C4-2B (cell line): ENCODE measurements at regions not wholly inside any gene's neighbourhood (a gene's known extent, or its start where the extent isn't known, plus 50 kb on each side); places are given as distances from the start of the nearest gene placed in this dataset.

ENCODE experiments used
- H3K27ac ChIP-seq: fragments of 450-650 bp; 2 replicates; pipeline ENCODE4 v1.5.1; 2017
- ZFX ChIP-seq: fragments of 450-650 bp; IDR thresholded peaks from 2 replicates; pipeline ENCODE4 v1.6.1; 2017
- TF ChIP-seq, protein P1 (sequence below): fragments of 450-650 bp; conservative IDR thresholded peaks from 2 replicates; pipeline ENCODE4 v1.5.1; 2017; ENCODE audit warnings: mild to moderate bottlenecking

DNA sequence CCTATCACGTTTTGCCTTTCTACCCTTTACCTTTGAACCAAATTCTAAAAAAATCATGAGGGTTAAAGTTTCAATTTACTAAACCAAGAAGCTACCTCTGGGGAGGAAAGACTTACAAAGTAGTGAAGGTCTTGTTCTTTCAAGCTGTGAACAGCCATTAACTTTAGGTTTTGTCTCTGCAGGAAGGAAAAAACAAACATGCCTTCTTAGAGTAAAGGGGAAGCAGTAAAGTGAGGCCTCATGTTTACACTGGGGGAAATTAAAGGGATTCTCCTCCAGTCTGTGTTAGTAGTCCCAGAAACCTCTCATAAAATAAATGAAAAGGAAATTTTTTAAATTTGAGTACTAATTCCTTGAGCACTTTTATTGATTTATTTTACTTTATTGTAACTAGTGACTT is 780.2 kb upstream of the ADGRL2 start:
- no peak for TF ChIP-seq ZFX
- TF ChIP-seq, protein P1, sequence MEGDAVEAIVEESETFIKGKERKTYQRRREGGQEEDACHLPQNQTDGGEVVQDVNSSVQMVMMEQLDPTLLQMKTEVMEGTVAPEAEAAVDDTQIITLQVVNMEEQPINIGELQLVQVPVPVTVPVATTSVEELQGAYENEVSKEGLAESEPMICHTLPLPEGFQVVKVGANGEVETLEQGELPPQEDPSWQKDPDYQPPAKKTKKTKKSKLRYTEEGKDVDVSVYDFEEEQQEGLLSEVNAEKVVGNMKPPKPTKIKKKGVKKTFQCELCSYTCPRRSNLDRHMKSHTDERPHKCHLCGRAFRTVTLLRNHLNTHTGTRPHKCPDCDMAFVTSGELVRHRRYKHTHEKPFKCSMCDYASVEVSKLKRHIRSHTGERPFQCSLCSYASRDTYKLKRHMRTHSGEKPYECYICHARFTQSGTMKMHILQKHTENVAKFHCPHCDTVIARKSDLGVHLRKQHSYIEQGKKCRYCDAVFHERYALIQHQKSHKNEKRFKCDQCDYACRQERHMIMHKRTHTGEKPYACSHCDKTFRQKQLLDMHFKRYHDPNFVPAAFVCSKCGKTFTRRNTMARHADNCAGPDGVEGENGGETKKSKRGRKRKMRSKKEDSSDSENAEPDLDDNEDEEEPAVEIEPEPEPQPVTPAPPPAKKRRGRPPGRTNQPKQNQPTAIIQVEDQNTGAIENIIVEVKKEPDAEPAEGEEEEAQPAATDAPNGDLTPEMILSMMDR: no peak
- no peak overlapping the region for H3K27ac ChIP-seq

DNA sequence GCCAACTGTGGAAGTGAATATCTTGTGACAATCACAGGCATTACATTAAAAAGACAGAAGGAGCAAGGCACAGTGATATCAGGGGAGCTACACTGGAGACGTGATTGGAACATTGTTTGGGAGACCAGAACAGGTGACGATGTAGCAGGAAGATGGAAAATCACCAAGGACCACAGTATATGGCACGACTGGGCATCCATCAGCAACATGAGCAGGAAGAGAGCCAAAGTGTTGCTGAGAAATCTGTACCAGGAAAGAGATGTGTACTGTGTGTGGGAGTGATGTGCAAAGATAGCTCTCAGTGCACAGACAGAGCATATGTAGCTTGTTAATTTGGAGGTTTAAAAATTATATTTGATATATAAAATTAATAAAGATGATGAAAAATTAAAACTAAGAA is 790.6 kb upstream of the ADGRL2 start:
- TF ChIP-seq, protein P1: no peak
- no peak for TF ChIP-seq ZFX
- no peak overlapping the region for H3K27ac ChIP-seq

DNA sequence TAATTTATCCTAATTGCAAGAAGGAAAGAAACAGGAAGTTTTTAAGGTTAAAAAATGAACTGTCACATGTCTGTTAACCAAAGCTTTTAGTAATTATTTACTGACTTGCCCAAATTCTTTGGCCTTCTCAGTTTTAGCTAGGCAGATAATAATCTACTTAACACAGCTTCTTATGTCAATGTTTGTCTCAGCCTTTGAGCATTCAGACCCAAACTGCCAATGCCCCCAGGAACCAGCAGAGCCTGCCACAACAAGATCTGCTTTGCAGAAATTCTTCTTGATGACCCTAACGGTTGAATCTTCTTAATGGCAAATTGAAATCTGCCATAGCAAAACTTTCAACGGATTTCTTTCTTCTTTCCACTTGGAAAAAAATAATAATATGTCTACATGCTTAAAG is 792.4 kb upstream of the ADGRL2 start:
- TF ChIP-seq ZFX: no peak
- TF ChIP-seq, protein P1: no peak
- no peak overlapping the region for H3K27ac ChIP-seq

DNA sequence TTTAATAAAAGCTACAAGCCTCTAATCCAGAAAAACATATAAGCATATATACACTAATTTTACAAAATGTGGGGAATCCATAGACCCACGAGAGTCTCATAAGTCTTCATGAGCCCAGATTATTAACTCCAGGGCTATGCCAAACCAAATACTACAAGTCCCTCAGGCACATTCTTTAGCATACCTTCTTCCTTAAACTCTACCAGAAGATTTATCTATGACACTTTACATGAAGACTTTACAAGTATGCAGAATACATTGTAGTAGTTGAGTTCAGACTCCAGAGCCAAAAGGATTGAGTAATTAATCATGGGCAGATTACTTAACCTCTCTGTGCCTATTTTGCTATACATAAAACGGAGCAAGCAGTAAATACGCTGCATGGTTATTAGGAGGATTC is 793.7 kb upstream of the ADGRL2 start:
- no peak overlapping the region for H3K27ac ChIP-seq
- TF ChIP-seq, protein P1: no peak
- TF ChIP-seq ZFX: no peak

DNA sequence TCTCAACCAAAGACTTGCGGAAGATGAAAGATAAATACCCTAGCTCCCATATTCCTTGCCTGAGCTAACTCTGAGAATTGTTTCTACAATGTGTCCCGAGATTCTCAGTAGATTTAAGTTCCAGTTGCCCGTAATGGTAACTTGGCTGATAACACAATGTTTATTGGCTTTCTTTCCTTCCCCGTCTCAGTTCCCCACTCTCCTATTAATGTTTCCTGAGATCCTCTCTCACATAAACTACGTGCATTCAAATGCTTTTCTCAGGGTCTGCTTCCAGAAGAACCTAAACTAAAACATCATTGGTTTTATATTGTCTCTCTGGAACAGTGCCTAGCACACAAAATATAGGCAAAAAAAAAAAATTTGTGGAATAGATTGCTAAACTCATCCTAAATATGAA is 794.2 kb upstream of the ADGRL2 start:
- TF ChIP-seq, protein P1: no peak
- TF ChIP-seq ZFX: no peak
- no peak overlapping the region for H3K27ac ChIP-seq

DNA sequence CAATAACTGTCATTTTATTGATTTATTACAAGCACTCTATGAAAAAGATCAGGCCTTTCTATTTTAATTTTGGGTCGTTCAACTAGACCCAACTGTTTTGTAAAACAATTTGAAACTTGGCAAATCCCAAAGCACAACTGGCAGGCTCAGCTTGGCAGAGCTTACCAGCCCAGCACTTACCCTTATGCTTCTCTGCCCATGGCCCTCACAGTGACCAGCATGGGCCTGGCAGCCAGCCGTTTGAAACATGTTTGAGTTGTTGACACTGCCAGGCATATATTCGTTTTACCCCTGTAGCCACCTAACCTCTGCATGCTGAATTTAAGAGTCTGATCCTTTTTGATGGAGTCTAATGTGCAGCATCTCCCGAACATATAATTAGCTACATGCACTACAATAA is 796.7 kb upstream of the ADGRL2 start:
- no peak overlapping the region for H3K27ac ChIP-seq
- TF ChIP-seq, protein P1: no peak
- no peak for TF ChIP-seq ZFX

DNA sequence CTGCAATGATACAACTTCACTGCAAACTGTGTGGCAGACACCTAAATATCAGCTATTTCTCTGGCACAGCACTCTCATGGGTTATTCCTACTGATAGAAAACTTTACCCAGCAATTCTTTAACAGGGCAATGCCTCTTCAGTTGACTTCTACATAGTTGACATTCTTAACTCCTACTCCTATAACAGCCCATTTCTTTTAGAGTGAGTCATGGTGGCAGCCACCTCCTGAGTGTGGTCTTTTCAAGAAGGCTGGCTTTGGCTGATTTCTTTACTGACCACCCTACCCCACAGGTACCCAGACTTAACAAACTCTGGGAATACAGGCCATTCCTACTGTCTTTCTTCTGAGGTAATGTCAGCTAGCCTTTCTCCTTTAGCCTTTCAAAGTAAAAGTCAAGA is 805.8 kb upstream of the ADGRL2 start:
- H3K27ac ChIP-seq: no peak overlapping the region
- no peak for TF ChIP-seq ZFX
- TF ChIP-seq, protein P1: no peak

DNA sequence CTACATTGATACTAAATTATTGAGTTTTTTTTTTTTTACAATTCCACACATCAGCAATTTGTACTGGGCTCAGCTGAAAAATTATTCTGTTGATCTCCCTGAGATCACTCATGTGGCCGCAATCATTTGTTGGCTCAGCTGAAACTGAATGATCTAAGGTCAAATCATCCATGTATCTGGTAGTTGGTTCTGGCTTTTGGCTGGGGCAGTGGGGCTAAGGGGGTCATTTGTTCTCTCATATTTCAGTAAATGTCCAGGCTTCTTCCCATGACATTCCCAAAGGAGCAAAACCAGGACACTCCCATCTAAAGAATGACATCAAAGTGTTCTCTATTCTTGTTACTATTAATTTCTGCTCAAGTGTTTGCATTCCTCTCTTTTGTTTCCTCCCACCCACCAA is 806.7 kb upstream of the ADGRL2 start:
- TF ChIP-seq ZFX: no peak
- TF ChIP-seq, protein P1: no peak

More for the DNA sequence above, 806.7 kb upstream of the ADGRL2 start:
- H3K27ac ChIP-seq: no peak overlapping the region
